Daoy (cell line): ENCODE measurements at regions not wholly inside any gene's neighbourhood (a gene's known extent, or its start where the extent isn't known, plus 50 kb on each side); places are given as distances from the start of the nearest gene placed in this dataset.
A peak's percentile ranks its signal among the peaks of the same experiment; 100 is the strongest.
"Not testable (repeated sequence)": the region's sequence is repeated elsewhere in the genome, so short reads cannot be mapped to it uniquely, and the experiment has no call there.

Experiments
- DNase-seq: peaks from one replicate; pipeline ENCODE4 v3.0.0-alpha.2; 2015; ENCODE audit warnings: low read depth

GRCh38 chr6:141877275-141877983 lies 255.3 kb upstream of the GJE1 start:
- DNase-seq: no peak

GRCh38 chr6:141874930-141875602 lies 257.7 kb upstream of the GJE1 start:
- DNase-seq: no peak

DNA sequence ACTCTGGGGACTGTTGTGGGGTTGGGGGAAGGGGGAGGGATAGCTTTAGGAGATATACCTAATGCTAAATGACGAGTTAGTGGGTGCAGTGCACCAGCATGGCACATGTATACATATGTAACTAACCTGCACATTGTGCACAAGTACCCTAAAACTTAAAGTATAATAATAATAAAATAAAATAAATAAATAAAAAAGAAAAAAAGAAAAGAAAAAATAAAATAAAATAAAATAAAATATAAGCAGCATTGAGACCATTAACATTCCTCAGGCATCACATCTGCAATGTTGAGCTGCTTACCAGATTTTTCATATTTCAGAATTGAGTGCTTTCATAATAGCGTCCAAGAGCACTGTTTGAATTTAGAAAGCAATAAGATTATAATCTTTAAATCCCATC lies 263.2 kb upstream of the GJE1 start:
- DNase-seq: not testable (repeated sequence)

DNA sequence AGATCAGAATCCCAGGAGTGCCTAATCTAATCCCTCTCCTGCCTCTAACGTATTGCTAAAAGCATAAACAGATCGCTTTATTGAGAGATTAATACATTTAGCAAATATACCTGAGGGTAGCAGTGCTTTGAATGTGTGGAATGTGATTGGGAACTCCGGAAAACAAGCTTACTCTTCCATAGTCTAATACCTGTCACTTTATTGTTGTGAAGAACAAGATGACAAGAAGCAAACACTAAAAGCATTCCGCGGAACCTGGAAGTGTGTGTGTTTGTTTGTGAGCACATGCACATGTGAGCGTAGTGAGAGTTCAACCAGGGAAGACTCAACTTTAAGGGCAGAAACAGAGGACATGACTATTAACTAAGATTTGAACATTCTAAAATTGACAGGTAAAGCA lies 265.0 kb upstream of the GJE1 start:
- no peak for DNase-seq

DNA sequence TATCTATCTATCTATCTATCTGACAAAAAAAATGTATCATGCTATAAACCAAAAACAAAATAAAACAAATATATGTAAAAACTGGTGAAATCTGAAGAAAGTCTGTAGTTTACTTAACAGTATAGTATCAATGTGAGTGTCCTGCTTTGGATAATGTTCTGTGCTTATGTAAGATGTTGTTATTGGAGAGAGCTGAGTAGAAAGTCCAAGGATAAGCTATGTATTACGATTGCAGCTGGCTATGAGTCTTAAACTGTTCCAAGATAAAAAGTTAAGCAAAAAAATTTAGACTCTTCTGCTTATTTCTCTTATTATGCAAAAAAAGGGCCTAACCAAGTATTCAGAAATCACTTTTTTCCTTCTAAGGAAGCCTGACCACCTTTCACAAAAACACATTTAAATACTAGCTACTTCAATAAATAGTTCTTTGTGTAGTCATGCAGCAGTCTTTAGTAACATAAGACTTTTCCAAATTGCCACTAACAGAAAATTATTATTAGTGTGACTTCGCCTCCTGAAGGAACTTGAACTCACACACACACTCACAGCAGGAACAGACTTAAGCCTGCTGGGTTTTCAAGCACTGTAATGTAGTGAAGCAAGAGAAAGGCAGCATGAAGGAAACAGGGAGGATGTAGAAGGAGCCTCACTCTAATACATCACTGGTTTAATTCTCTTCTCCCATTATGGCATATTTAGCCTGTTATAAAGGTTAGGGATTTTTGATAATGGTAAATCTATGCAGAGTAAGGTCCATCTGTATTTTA lies 265.8 kb upstream of the GJE1 start:
- DNase-seq: no peak

DNA sequence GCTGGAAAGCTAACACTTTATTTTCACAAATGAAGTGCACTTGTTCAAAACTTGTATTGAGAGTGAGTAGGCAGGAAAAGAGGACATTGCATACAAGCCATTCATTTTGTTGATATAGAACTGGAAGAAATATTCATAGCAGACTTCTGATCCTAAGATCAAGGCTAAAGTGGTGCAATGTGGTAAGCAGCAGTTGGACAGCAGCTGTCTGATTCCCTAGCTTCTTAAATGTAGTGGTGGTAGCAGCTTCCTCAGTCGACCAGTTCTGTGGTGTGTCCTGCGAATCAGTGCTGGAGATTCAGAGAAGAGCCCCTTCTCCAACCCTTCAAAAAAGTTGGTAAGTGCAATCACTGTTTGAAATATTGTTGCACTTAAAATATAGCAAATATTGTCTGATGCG lies 281.7 kb upstream of the GJE1 start:
- no peak for DNase-seq

GRCh38 chr6:141848029-141848890 lies 284.5 kb upstream of the GJE1 start:
- DNase-seq: peak; percentile 56

- no peak for DNase-seq
These were observed 286.1 kb upstream of the GJE1 start for GRCh38 chr6:141846639-141847038.

DNA sequence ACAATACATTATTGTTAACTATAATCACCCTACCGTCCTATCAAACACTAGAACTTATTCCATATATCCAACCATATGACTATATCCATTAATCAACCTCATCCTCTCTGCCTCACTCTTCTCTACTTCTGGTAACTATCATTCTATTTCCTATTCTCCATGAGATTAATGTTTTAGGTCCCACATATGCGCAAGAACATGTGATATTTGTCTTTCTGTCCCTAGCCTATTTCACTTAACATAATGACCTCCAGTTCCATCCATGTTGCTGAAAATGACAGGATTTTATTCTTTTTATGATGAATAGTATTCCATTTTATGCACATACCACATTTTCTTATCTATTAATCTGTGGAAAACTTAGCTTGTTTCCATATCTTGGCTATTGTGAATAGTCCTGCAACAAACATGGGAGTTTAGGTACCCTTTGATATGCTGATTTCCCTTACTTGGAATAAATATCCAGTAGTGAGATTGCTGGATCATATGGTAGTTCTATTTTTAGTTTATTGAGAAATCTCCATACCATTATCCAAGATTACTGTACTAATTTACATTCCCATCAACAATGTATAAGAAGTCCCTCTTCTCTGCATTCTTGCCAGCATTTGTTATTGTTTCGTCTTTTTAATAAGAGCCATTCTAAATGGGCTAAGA lies 289.4 kb upstream of the GJE1 start:
- DNase-seq: no peak

DNA sequence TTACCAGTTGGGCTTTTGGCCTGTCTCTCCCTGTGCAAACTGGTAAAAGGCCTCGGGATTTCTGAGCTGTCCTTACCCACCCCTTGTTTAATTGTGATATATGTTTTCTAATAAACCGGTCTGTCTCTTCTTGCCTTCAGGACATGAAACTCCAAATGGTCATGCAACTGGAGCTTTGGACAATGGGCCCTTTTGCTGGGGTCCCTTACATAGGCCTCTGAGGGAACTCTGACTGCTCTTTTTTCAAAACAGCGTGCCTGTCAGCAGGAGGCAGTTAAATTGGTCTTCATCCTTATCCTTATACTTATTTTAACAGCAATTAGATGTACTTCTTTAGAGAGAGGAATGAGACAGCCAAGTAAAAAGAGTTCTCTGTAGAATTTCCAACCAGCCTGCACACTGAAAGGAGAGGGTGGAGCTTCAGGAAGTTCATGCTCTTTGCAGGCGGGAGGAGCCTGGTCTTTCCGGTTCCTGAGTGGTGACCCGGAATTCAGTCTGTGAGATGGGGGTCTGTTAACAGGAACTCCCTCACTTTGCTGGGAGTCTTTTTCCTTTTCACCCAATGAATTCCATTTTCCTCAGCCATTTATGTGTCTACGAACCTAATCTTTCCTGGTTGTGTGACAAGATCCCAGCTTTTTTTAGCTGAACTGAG lies 299.6 kb upstream of the GJE1 start:
- DNase-seq: no peak

GRCh38 chr6:141830530-141830929 lies 302.2 kb upstream of the GJE1 start:
- DNase-seq: no peak

GRCh38 chr6:141829566-141830360 lies 303.0 kb upstream of the GJE1 start:
- DNase-seq: no peak

- no peak for DNase-seq
These were observed 308.4 kb upstream of the GJE1 start for GRCh38 chr6:141824350-141824749.

DNA sequence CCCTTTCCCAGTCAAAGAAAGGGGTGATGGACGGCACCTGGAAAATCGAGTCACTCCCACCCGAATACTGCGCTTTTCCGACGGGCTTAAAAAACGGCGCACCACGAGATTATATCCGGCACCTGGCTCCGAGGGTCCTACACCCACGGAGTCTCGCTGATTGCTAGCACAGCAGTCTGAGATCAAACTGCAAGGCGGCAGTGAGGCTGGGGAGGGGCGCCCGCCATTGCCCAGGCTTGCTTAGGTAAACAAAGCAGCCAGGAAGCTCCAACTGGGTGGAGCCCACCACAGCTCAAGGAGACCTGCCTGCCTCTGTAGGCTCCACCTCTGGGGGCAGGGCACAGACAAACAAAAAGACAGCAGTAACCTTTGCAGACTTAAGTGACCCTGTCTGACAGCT lies 317.7 kb upstream of the GJE1 start:
- not testable (repeated sequence) for DNase-seq

DNA sequence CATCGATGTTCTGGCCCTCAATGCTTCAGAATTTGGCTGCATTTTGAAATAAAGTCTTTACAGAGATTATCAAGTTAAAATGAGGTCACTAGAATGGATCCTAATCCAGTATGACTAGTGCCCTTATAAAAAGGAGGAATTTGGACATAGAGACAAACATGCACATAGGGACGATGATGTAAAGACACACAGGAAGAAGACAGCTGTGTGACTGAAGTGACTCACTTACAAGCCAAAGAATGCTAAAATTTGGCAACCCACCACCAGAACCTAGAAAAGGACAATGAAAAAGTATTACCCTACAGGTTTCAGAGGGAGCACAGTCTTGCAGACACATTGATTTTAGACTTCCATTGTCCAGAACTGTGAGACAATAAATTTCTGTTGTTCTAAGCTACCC lies 322.8 kb upstream of the GJE1 start:
- peak; percentile 11 for DNase-seq

- no peak for DNase-seq
These were observed 324.1 kb upstream of the GJE1 start for GRCh38 chr6:141808662-141809061.

GRCh38 chr6:141800973-141801372 lies 331.8 kb upstream of the GJE1 start:
- DNase-seq: not testable (repeated sequence)

DNA sequence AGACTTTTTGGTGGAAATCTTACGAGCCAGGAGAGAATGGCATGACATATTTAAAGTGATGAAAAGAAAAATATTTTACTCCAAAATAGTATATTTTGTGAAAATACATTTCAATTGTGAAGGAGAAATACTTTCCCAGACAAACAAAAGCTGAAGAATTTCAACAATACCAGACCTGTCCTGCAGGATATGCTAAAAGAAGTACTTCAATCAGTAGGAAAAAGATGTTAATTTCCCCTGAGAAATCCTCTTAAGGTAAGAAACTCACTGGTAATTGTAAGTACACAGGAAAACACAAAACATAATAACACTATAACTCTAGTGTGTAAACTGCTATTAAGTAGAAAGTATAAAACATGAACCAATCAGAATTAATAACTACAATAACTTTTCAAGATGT lies 341.8 kb upstream of the GJE1 start:
- no peak for DNase-seq

- DNase-seq: no peak
These were observed 344.6 kb upstream of the GJE1 start for GRCh38 chr6:141788096-141788495.

GRCh38 chr6:141783585-141783984 lies 349.1 kb upstream of the GJE1 start:
- no peak for DNase-seq
